SK-N-MC (cell line): ENCODE measurements at regions not wholly inside any gene's neighbourhood (a gene's known extent, or its start where the extent isn't known, plus 50 kb on each side); places are given as distances from the start of the nearest gene placed in this dataset.

ENCODE experiments used
- EZH2 ChIP-seq: fragments of 200-600 bp; sonication (generic); IDR thresholded peaks from one replicate; pipeline ENCODE4 v1.6.1; 2017; ENCODE audit warnings: antibody characterized with exemption
- POLR2AphosphoS5 ChIP-seq: IDR thresholded peaks from 2 replicates; pipeline ENCODE4 v1.6.1; 2012; ENCODE audit warnings: mild to moderate bottlenecking, low read depth, low read length, borderline replicate concordance

GRCh38 chr3:73298243-73299183 is 237.1 kb downstream of the EBLN2 start:
- TF ChIP-seq POLR2AphosphoS5 = no peak
- no peak for TF ChIP-seq EZH2
